ENCODE measurements at regions not wholly inside any gene's neighbourhood (a gene's known extent, or its start where the extent isn't known, plus 50 kb on each side); places are given as distances from the start of the nearest gene placed in this dataset.

GRCh38 chr7:91582799-91583477 is 297.6 kb downstream of the MTERF1 start:
- no peak for TF ChIP-seq CTCF (IDR thresholded peaks at IDR 0.05; ENCODE audit: low read depth, low read length, missing control alignments)
- DNase-seq (ENCODE audit: low read depth) = no peak
- no peak overlapping the region for H3K4me3 ChIP-seq (ENCODE audit: low read depth, low read length)

DNA sequence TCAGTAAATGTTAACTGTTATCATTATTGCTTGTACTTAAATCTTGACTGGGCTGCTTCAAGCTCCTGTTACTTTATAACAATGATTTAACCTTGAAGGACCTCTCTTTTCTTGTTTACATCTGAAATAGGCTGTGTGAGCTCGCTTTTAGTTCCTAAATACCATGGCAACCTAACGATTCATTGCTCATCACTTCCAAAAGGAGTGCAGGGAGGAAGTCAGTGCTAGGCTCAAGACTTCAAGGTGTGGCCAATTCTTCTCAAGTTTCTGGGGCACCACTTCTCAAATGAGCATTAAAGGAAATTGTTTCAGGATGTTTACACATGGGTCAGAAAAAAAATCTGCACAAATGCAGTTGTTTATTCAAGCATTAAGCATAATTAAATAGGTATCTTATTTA is 284.2 kb downstream of the MTERF1 start:
- no peak for DNase-seq (ENCODE audit: low read depth)
- H3K4me3 ChIP-seq (ENCODE audit: low read depth, low read length) = no peak overlapping the region
- TF ChIP-seq CTCF (IDR thresholded peaks at IDR 0.05; ENCODE audit: low read depth, low read length, missing control alignments) = no peak

DNA sequence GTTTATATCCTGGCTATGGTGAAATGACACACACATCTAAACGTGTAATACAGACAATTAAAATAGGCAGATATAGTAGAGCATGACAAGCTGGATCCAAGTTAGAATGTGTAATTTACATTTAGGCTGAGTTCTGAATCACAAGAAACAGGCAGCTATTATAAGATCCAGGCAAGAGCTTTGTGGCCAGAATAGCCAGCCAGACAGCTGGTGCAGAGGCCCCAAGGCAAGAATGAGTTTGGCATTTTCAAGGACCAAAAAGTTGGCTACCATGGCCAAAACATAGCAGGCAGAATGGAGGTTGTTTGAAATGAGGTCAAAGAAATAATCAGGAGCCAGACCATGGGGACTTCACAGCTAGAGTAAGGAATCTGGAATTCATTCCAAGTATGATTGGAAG is 281.7 kb downstream of the MTERF1 start:
- TF ChIP-seq CTCF (IDR thresholded peaks at IDR 0.05; ENCODE audit: low read depth, low read length, missing control alignments) = no peak
- no peak for DNase-seq (ENCODE audit: low read depth)
- H3K4me3 ChIP-seq (ENCODE audit: low read depth, low read length) = no peak overlapping the region

- TF ChIP-seq CTCF (IDR thresholded peaks at IDR 0.05; ENCODE audit: low read depth, low read length, missing control alignments) = no peak
- no peak overlapping the region for H3K4me3 ChIP-seq (ENCODE audit: low read depth, low read length)
- no peak for DNase-seq (ENCODE audit: low read depth)
These were observed 280.4 kb downstream of the MTERF1 start for GRCh38 chr7:91600112-91600511.

GRCh38 chr7:91603707-91604106 is 276.8 kb downstream of the MTERF1 start:
- TF ChIP-seq CTCF (IDR thresholded peaks at IDR 0.05; ENCODE audit: low read depth, low read length, missing control alignments) = no peak
- DNase-seq (ENCODE audit: low read depth) = no peak
- no peak overlapping the region for H3K4me3 ChIP-seq (ENCODE audit: low read depth, low read length)

DNA sequence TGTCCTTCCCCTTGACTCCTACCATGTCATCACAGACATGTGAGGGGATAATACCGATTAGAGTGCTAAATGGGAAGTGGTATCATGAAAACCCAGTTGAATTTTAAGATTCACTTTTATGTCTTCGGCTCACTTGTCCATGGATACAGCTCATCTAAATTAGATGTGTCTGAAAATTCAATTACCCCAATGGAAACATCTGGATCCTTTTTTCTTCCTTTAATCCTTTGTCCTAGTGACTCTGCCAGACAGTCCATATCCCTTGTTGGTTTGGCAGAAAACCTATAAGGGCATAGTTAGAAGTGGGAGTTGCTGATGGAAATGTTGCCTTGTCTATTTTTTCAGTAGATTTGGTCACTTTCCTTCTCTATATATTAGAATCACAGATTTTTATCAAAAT is 271.9 kb downstream of the MTERF1 start:
- DNase-seq (ENCODE audit: low read depth) = no peak
- H3K4me3 ChIP-seq (ENCODE audit: low read depth, low read length) = no peak overlapping the region
- TF ChIP-seq CTCF (IDR thresholded peaks at IDR 0.05; ENCODE audit: low read depth, low read length, missing control alignments) = no peak

DNA sequence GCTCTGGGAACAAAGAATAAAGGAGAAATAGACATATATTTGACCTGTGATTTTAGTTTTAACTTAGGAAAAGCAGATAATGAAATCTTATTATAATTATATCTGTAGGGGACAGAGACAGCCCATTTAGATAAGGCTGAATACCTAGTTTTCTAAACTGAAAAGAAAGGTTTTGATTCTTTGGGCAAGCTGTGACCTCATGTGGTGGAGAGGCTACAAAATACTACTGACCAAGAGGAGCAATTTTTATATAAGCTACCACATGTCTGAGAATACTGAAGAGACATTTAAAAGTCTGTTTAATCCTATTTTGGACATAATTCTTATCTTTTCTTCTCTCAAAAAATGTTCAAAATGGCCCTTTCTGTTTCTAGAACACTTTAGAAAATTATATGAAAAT is 271.0 kb downstream of the MTERF1 start:
- TF ChIP-seq CTCF (IDR thresholded peaks at IDR 0.05; ENCODE audit: low read depth, low read length, missing control alignments) = no peak
- no peak overlapping the region for H3K4me3 ChIP-seq (ENCODE audit: low read depth, low read length)
- DNase-seq (ENCODE audit: low read depth) = no peak

Data from GM12864 (cell line).